Kidney epithelial cell (primary cell): ENCODE measurements at regions not wholly inside any gene's neighbourhood (a gene's known extent, or its start where the extent isn't known, plus 50 kb on each side); places are given as distances from the start of the nearest gene placed in this dataset.
A peak's percentile ranks its signal among the peaks of the same experiment; 100 is the strongest.

Experiments used
- DNase-seq: peaks from one replicate; pipeline ENCODE4 v3.0.0-alpha.2; 2010; ENCODE audit warnings: low read depth
- H3K27me3 ChIP-seq: 2 replicates; pipeline ENCODE4 v1.6.0; 2011; ENCODE audit warnings: low read length; ENCODE audit not compliant: control insufficient read depth, insufficient read depth
- H3K36me3 ChIP-seq: 2 replicates; pipeline ENCODE4 v1.5.1; 2011; ENCODE audit warnings: low read length; ENCODE audit not compliant: control insufficient read depth, insufficient read depth
- H3K4me3 ChIP-seq: 2 replicates; pipeline ENCODE4 v1.5.1; 2011; ENCODE audit warnings: low read depth, mild to moderate bottlenecking, control low read depth, low read length
- CTCF ChIP-seq: IDR thresholded peaks from 2 replicates; pipeline ENCODE4 v1.5.1; 2011; ENCODE audit warnings: mild to moderate bottlenecking, moderate library complexity, low read length, control low read depth, inconsistent platforms; ENCODE audit not compliant: insufficient read depth, poor library complexity, severe bottlenecking

DNA sequence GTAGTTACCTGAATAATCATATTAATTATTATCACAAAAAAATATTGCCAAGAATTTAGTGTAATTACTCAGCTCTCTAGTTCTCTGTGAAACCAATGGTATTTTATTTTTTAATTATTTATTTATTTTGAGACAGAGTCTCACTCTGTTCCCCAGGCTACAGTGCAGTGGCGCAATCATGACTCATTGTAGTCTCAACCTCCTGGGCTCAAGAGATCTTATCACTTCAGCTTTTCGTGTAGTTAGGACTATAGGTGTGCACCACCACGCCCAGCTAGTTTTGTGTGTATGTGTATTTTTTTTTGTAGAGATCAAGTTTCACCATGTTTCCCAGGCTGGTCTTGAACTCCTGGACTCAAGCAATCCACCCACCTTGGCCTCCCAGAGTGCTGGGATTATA is 440.4 kb upstream of the CDH20 start:
- DNase-seq, result peak; percentile 67
- no peak overlapping the region for H3K4me3 ChIP-seq
- H3K36me3 ChIP-seq, result no peaks in the 10 kb centered on the region
- H3K27me3 ChIP-seq, result no peaks in the 10 kb centered on the region
- TF ChIP-seq CTCF, result no peak

- H3K27me3 ChIP-seq, result no peaks in the 10 kb centered on the region
- no peak overlapping the region for H3K4me3 ChIP-seq
- no peaks in the 10 kb centered on the region for H3K36me3 ChIP-seq
- no peak for DNase-seq
- no peak for TF ChIP-seq CTCF
These were observed 439.7 kb upstream of the CDH20 start for GRCh38 chr18:60893355-60894097.

GRCh38 chr18:60894254-60894945 is 438.8 kb upstream of the CDH20 start:
- Histone ChIP-seq H3K4me3 (no peak overlapping the region), H3K27me3 (no peaks in the 10 kb centered on the region), H3K36me3 (no peaks in the 10 kb centered on the region)
- no peak for DNase-seq
- no peak for TF ChIP-seq CTCF

DNA sequence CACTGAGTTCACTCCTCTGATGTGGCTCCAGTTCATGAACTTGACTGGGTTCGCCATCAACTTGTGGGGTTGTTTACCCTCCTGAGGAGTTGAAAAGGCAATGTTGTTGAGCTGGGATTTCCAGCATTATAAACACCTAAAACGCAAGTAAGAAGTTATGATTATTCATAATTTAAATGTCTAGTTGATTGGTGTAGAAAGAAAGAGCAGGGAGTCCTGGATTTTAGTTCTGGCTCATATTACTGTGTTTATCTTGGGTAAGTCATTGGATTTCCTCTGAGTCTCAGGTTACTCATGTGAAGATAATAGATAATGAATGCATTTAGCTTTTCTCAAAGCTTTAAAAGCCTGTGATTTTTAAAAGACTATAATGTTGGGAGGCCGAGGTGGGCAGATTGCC is 438.0 kb upstream of the CDH20 start:
- no peak overlapping the region for H3K4me3 ChIP-seq
- H3K36me3 ChIP-seq, result no peaks in the 10 kb centered on the region
- DNase-seq, result no peak
- TF ChIP-seq CTCF, result no peak
- no peaks in the 10 kb centered on the region for H3K27me3 ChIP-seq

DNA sequence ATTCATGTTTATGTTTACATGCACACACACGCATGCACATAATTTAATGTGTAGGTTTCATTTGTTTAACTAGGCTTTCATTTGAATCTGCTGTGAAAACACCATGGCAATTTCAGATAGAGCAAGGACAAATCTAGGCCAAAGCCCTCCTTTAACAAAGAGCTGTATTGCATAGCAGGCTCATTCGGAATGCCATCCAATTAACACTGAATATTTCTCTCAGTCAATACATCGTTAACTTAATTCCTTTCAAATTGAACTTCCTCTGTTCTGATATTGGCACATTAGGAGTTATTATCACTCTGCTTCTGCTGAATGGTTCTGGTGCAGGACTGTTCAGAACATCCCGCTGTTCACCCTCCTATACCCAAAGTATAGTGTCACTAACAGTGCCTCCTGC is 435.1 kb upstream of the CDH20 start:
- H3K36me3 ChIP-seq, result no peaks in the 10 kb centered on the region
- H3K4me3 ChIP-seq, result no peak overlapping the region
- DNase-seq, result no peak
- no peak for TF ChIP-seq CTCF
- H3K27me3 ChIP-seq, result no peaks in the 10 kb centered on the region

DNA sequence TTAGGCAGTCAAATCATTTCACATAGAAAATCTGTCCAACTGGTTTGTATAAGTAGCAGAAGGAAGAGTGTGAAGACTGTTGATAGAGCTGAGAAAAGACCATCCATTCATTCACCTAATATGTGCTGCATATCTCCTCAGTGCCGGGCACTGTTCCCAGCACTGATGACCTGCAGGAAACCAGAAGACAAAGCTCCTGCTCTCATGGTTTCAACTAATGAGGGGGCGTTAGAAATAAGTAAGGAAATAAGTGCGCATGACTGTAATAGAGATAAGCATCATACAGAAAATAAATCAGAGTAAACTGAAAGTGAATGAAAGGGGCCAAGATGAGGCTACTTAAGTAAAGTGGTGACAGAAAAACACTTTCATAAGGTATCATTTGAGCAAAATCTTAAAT is 427.5 kb upstream of the CDH20 start:
- no peak overlapping the region for H3K4me3 ChIP-seq
- no peak for DNase-seq
- no peaks in the 10 kb centered on the region for H3K36me3 ChIP-seq
- no peaks in the 10 kb centered on the region for H3K27me3 ChIP-seq
- no peak for TF ChIP-seq CTCF
